HEK293 (cell line): ENCODE measurements at regions not wholly inside any gene's neighbourhood (a gene's known extent, or its start where the extent isn't known, plus 50 kb on each side); places are given as distances from the start of the nearest gene placed in this dataset.

Source experiments
- CTCF ChIA-PET: fragments of 350-600 bp; formaldehyde crosslinking; extraction: SDS; loops from one replicate; lab custom pipeline; 2021; ENCODE audit warnings: antibody characterized with exemption; lab: Yijun Ruan, JAX
- POLR2A ChIA-PET: fragments of 300-600 bp; formaldehyde crosslinking; extraction: SDS; loops from one replicate; lab custom pipeline; 2020; ENCODE audit warnings: antibody characterized with exemption, inconsistent platforms; lab: Yijun Ruan, JAX
- H3K27ac ChIP-seq: fragments of 200-500 bp; sonication (Bioruptor generic); 2 replicates; pipeline ENCODE4 v1.5.1; 2014; ENCODE audit warnings: low read depth, low read length, control low read depth, inconsistent platforms; ENCODE audit errors: extremely low read depth
- H3K36me3 ChIP-seq, 2 experiments: fragments of 200-500 bp in 1 of 2; sonication (Bioruptor generic) in 1 of 2; 1 replicate in 1 of 2; 2 replicates in 1 of 2; pipeline ENCODE4 v1.5.1; 2014 to 2017; ENCODE audit warnings: inconsistent platforms in 2 of 2, low read length in 2 of 2; ENCODE audit not compliant: control insufficient read depth in 2 of 2, insufficient read depth in 1 of 2
- H3K4me1 ChIP-seq: fragments of 200-500 bp; sonication (Bioruptor generic); 2 replicates; pipeline ENCODE4 v1.5.1; 2014; ENCODE audit warnings: mild to moderate bottlenecking, low read length, inconsistent platforms; ENCODE audit not compliant: control insufficient read depth, insufficient read depth
- H3K4me3 ChIP-seq: 2 replicates; pipeline ENCODE4 v1.5.1; 2011; ENCODE audit warnings: low read depth, mild to moderate bottlenecking, control low read depth, low read length, moderate library complexity
- H3K9me3 ChIP-seq: fragments of 200-500 bp; sonication (Bioruptor generic); 2 replicates; pipeline ENCODE4 v1.5.1; 2014; ENCODE audit warnings: low read depth, low read length, inconsistent platforms; ENCODE audit not compliant: control insufficient read depth, insufficient read depth
- BCL11A ChIP-seq: fragments of 450-650 bp; formaldehyde crosslinking; IDR thresholded peaks from 2 replicates; pipeline ENCODE4 v1.5.1; 2016; ENCODE audit warnings: low read depth, missing biosample characterization, missing genetic modification characterization
- PATZ1 ChIP-seq: fragments of 450-650 bp; formaldehyde crosslinking; IDR thresholded peaks from 2 replicates; pipeline ENCODE4 v1.5.1; 2016; ENCODE audit warnings: missing biosample characterization, missing genetic modification characterization
- PRDM6 ChIP-seq: fragments of 450-650 bp; formaldehyde crosslinking; IDR thresholded peaks from 2 replicates; pipeline ENCODE4 v1.5.1; 2017; ENCODE audit warnings: missing biosample characterization, missing genetic modification characterization
- REST ChIP-seq: fragments of 450-650 bp; formaldehyde crosslinking; IDR thresholded peaks from 2 replicates; pipeline ENCODE4 v1.5.1; 2016; ENCODE audit warnings: missing biosample characterization, missing genetic modification characterization
- SCRT1 ChIP-seq: fragments of 450-650 bp; formaldehyde crosslinking; IDR thresholded peaks from 2 replicates; pipeline ENCODE4 v1.5.1; 2016; ENCODE audit warnings: missing biosample characterization, missing genetic modification characterization, borderline replicate concordance
- ZBTB44 ChIP-seq: fragments of 450-650 bp; IDR thresholded peaks from 2 replicates; pipeline ENCODE4 v1.5.1; 2018; ENCODE audit warnings: missing biosample characterization, mild to moderate bottlenecking, missing genetic modification characterization
- ZFP3 ChIP-seq: fragments of 450-650 bp; formaldehyde crosslinking; IDR thresholded peaks from 2 replicates; pipeline ENCODE4 v1.5.1; 2016; ENCODE audit warnings: low read depth, missing biosample characterization, missing genetic modification characterization
- ZFP69B ChIP-seq: fragments of 450-650 bp; formaldehyde crosslinking; IDR thresholded peaks from 2 replicates; pipeline ENCODE4 v1.5.1; 2016; ENCODE audit warnings: missing biosample characterization, missing genetic modification characterization
- ZNF112 ChIP-seq: fragments of 450-650 bp; formaldehyde crosslinking; IDR thresholded peaks from 2 replicates; pipeline ENCODE4 v1.5.0; 2017; ENCODE audit warnings: missing biosample characterization, missing genetic modification characterization
- ZNF133 ChIP-seq: fragments of 450-650 bp; formaldehyde crosslinking; IDR thresholded peaks from 2 replicates; pipeline ENCODE4 v1.5.1; 2016; ENCODE audit warnings: missing biosample characterization, missing genetic modification characterization
- ZNF138 ChIP-seq: fragments of 450-650 bp; formaldehyde crosslinking; IDR thresholded peaks from 2 replicates; pipeline ENCODE4 v1.5.1; 2016; ENCODE audit warnings: missing biosample characterization, missing genetic modification characterization, borderline replicate concordance
- ZNF155 ChIP-seq: fragments of 450-650 bp; formaldehyde crosslinking; IDR thresholded peaks from 2 replicates; pipeline ENCODE4 v1.5.1; 2016; ENCODE audit warnings: missing biosample characterization, missing genetic modification characterization
- ZNF2 ChIP-seq: fragments of 450-650 bp; formaldehyde crosslinking; IDR thresholded peaks from 2 replicates; pipeline ENCODE4 v1.5.1; 2016; ENCODE audit warnings: missing biosample characterization, missing genetic modification characterization
- ZNF366 ChIP-seq: fragments of 450-650 bp; formaldehyde crosslinking; conservative IDR thresholded peaks from 2 replicates; pipeline ENCODE4 v1.5.1; 2016; ENCODE audit warnings: missing biosample characterization, missing genetic modification characterization
- ZNF423 ChIP-seq: fragments of 450-650 bp; formaldehyde crosslinking; IDR thresholded peaks from 2 replicates; pipeline ENCODE4 v1.5.1; 2016; ENCODE audit warnings: missing biosample characterization, missing genetic modification characterization
- ZNF501 ChIP-seq: fragments of 450-650 bp; formaldehyde crosslinking; IDR thresholded peaks from 2 replicates; pipeline ENCODE4 v1.5.1; 2016; ENCODE audit warnings: missing biosample characterization, missing genetic modification characterization
- ZNF544 ChIP-seq: fragments of 450-650 bp; formaldehyde crosslinking; IDR thresholded peaks from 2 replicates; pipeline ENCODE4 v1.5.0; 2017; ENCODE audit warnings: missing biosample characterization, missing genetic modification characterization
- ZNF561 ChIP-seq: fragments of 450-650 bp; IDR thresholded peaks from 2 replicates; pipeline ENCODE4 v1.5.1; 2018; ENCODE audit warnings: missing biosample characterization, missing genetic modification characterization, borderline replicate concordance
- ZNF571 ChIP-seq: fragments of 450-650 bp; formaldehyde crosslinking; IDR thresholded peaks from 2 replicates; pipeline ENCODE4 v1.5.0; 2017; ENCODE audit warnings: missing biosample characterization, missing genetic modification characterization
- ZNF629 ChIP-seq: fragments of 450-650 bp; formaldehyde crosslinking; IDR thresholded peaks from 2 replicates; pipeline ENCODE4 v1.5.1; 2017; ENCODE audit warnings: missing biosample characterization, missing genetic modification characterization
- ZNF660 ChIP-seq: fragments of 450-650 bp; IDR thresholded peaks from 2 replicates; pipeline ENCODE4 v1.5.1; 2018; ENCODE audit warnings: missing biosample characterization, mild to moderate bottlenecking, missing genetic modification characterization
- ZNF785 ChIP-seq: fragments of 450-650 bp; formaldehyde crosslinking; IDR thresholded peaks from 2 replicates; pipeline ENCODE4 v1.5.1; 2016; ENCODE audit warnings: missing biosample characterization, missing genetic modification characterization
- ZNF791 ChIP-seq: fragments of 450-650 bp; formaldehyde crosslinking; IDR thresholded peaks from 2 replicates; pipeline ENCODE4 v1.5.1; 2016; ENCODE audit warnings: missing biosample characterization, missing genetic modification characterization
- ZNF843 ChIP-seq: fragments of 450-650 bp; formaldehyde crosslinking; IDR thresholded peaks from 2 replicates; pipeline ENCODE4 v1.5.1; 2016; ENCODE audit warnings: missing biosample characterization, missing genetic modification characterization
- TF ChIP-seq, protein P1 (sequence below): fragments of 450-650 bp; formaldehyde crosslinking; IDR thresholded peaks from 2 replicates; pipeline ENCODE4 v1.5.1; 2017; ENCODE audit warnings: missing biosample characterization, missing genetic modification characterization

DNA sequence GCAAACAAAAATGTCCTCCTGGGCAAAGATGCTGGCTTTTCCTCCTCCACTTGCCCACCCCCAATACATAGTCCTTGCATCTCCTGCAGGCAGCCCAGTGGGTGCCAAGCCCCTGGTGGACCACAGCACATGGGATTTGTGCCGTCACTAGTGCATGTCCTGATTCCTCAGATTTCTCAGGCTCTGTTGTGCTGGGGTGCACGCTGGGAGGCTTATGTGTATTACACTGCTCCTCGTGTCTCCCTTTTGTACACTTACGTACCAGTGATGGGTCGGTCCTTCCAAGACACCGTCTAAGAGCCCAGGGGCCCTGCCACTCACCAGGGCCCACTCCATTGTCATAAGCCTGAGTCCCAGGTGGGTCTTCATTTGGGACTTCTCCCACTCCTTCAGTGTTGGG lies 70.1 kb downstream of the PLXNA1 start:
- Histone ChIP-seq H3K9me3 (no peaks in the 10 kb centered on the region), H3K4me3 (no peak overlapping the region), H3K4me1 (no peaks in the 10 kb centered on the region), H3K27ac (no peak overlapping the region), H3K36me3 (no peaks in the 10 kb centered on the region)
- POLR2A ChIA-PET, result no interaction called here
- no peak for TF ChIP-seq ZNF133 (tag by site-specific recombination)
- no peak for TF ChIP-seq ZNF138 (tag by site-specific recombination)
- TF ChIP-seq ZNF544, result no peak
- no peak for TF ChIP-seq ZNF785
- TF ChIP-seq, protein P1, sequence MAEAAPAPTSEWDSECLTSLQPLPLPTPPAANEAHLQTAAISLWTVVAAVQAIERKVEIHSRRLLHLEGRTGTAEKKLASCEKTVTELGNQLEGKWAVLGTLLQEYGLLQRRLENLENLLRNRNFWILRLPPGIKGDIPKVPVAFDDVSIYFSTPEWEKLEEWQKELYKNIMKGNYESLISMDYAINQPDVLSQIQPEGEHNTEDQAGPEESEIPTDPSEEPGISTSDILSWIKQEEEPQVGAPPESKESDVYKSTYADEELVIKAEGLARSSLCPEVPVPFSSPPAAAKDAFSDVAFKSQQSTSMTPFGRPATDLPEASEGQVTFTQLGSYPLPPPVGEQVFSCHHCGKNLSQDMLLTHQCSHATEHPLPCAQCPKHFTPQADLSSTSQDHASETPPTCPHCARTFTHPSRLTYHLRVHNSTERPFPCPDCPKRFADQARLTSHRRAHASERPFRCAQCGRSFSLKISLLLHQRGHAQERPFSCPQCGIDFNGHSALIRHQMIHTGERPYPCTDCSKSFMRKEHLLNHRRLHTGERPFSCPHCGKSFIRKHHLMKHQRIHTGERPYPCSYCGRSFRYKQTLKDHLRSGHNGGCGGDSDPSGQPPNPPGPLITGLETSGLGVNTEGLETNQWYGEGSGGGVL (tag by site-specific recombination), result no peak
- TF ChIP-seq ZNF2 (tag by site-specific recombination), result no peak
- no peak for TF ChIP-seq BCL11A (tag by site-specific recombination)
- no peak for TF ChIP-seq PATZ1 (tag by site-specific recombination)
- no peak for TF ChIP-seq ZNF843 (tag by site-specific recombination)
- TF ChIP-seq ZNF366 (tag by site-specific recombination), result no peak
- TF ChIP-seq ZNF561 (tag by site-specific recombination), result no peak
- TF ChIP-seq ZFP69B (tag by site-specific recombination), result no peak
- no peak for TF ChIP-seq ZNF155 (tag by site-specific recombination)
- TF ChIP-seq ZNF791 (tag by site-specific recombination), result no peak
- TF ChIP-seq ZNF501 (tag by site-specific recombination), result no peak
- no peak for TF ChIP-seq ZNF423 (tag by site-specific recombination)
- TF ChIP-seq ZNF629 (tag by site-specific recombination), result no peak
- CTCF ChIA-PET, result no interaction called here

GRCh38 chr3:127053450-127053849 lies 70.5 kb downstream of the PLXNA1 start:
- ChIA-PET POLR2A (no interaction called here), CTCF (no interaction called here)
- Histone ChIP-seq H3K9me3 (no peaks in the 10 kb centered on the region), H3K4me3 (no peak overlapping the region), H3K4me1 (no peaks in the 10 kb centered on the region), H3K27ac (no peak overlapping the region), H3K36me3 (no peaks in the 10 kb centered on the region)
- no peak for TF ChIP-seq ZBTB44 (tag by site-specific recombination)
- TF ChIP-seq REST (tag by site-specific recombination), result no peak
- no peak for TF ChIP-seq SCRT1 (tag by site-specific recombination)
- no peak for TF ChIP-seq ZNF660 (tag by site-specific recombination)
- no peak for TF ChIP-seq ZNF112 (tag by site-specific recombination)
- TF ChIP-seq ZNF571 (tag by site-specific recombination), result no peak
- no peak for TF ChIP-seq ZFP3
- TF ChIP-seq PRDM6 (tag by site-specific recombination), result no peak
